ENCODE measurements at regions not wholly inside any gene's neighbourhood (a gene's known extent, or its start where the extent isn't known, plus 50 kb on each side); places are given as distances from the start of the nearest gene placed in this dataset.

GRCh38 chr16:54381601-54382313 lies 95.2 kb upstream of the IRX3 start:
- no peak for DNase-seq (ENCODE audit: unreplicated experiment)
- POLR2A ChIA-PET = no interaction called here
- Mint-ChIP-seq H3K27ac (ENCODE audit: low read depth, unreplicated experiment) (no peak overlapping the region), H3K27me3 (ENCODE audit: insufficient read depth, unreplicated experiment) (no peaks in the 10 kb centered on the region), H3K36me3 (ENCODE audit: insufficient read depth, unreplicated experiment) (no peaks in the 10 kb centered on the region), H3K4me1 (ENCODE audit: insufficient read depth, unreplicated experiment) (no peaks in the 10 kb centered on the region), H3K4me3 (ENCODE audit: unreplicated experiment) (no peak overlapping the region), H3K9me3 (ENCODE audit: unreplicated experiment) (peaks cover 25% of the 10 kb centered on the region)
- CTCF ChIA-PET = no interaction called here
- intact Hi-C loops (cut with micrococcal nuclease) = no loop called here
- no peak for TF ChIP-seq CTCF (IDR thresholded peaks at IDR 0.05; ENCODE audit: unreplicated experiment)
- no TSS peak for BruUV-seq (replicated peaks)

- Mint-ChIP-seq H3K9me3 (ENCODE audit: unreplicated experiment) (peaks cover 18% of the 10 kb centered on the region), H3K27ac (ENCODE audit: low read depth, unreplicated experiment) (no peak overlapping the region), H3K27me3 (ENCODE audit: insufficient read depth, unreplicated experiment) (no peaks in the 10 kb centered on the region), H3K4me1 (ENCODE audit: insufficient read depth, unreplicated experiment) (no peaks in the 10 kb centered on the region), H3K4me3 (ENCODE audit: unreplicated experiment) (no peak overlapping the region), H3K36me3 (ENCODE audit: insufficient read depth, unreplicated experiment) (no peaks in the 10 kb centered on the region)
- ChIA-PET POLR2A (no interaction called here), CTCF (no interaction called here)
- no peak for DNase-seq (ENCODE audit: unreplicated experiment)
- intact Hi-C loops (cut with micrococcal nuclease) = no loop called here
- no peak for TF ChIP-seq CTCF (IDR thresholded peaks at IDR 0.05; ENCODE audit: unreplicated experiment)
- no TSS peak for BruUV-seq (replicated peaks)
Measured at GRCh38 chr16:54375071-54375470, 88.5 kb upstream of the IRX3 start.

- peaks cover 7% of the 10 kb centered on the region for H3K9me3 Mint-ChIP-seq (ENCODE audit: unreplicated experiment)
- no peak for TF ChIP-seq CTCF (IDR thresholded peaks at IDR 0.05; ENCODE audit: unreplicated experiment)
- H3K4me3 Mint-ChIP-seq (ENCODE audit: unreplicated experiment) = no peak overlapping the region
Measured at GRCh38 chr16:54373534-54374520, 87.2 kb upstream of the IRX3 start.

More at GRCh38 chr16:54373534-54374520, 87.2 kb upstream of the IRX3 start:
- Mint-ChIP-seq H3K27ac (ENCODE audit: low read depth, unreplicated experiment) (no peak overlapping the region), H3K4me1 (ENCODE audit: insufficient read depth, unreplicated experiment) (no peaks in the 10 kb centered on the region), H3K27me3 (ENCODE audit: insufficient read depth, unreplicated experiment) (no peaks in the 10 kb centered on the region), H3K36me3 (ENCODE audit: insufficient read depth, unreplicated experiment) (no peaks in the 10 kb centered on the region)
- BruUV-seq (replicated peaks) = no TSS peak
- DNase-seq (ENCODE audit: unreplicated experiment) = peak; percentile 75
- ChIA-PET CTCF (interaction anchor here (0.7 kb wide), 1 partner anchor 24 kb away, joined by 3 read pairs; no protein-coding TSS in a partner anchor), POLR2A (no interaction called here)
- intact Hi-C loops (cut with micrococcal nuclease) = no loop called here
